Thoracic aorta (tissue), 2 donors: ENCODE measurements at regions not wholly inside any gene's neighbourhood (a gene's known extent, or its start where the extent isn't known, plus 50 kb on each side); places are given as distances from the start of the nearest gene placed in this dataset.

Experiments
- ATAC-seq: fragments of 150-250 bp; one replicate; pipeline ENCODE4 v1.8.0; 2017; ENCODE audit warnings: low read depth; ENCODE audit not compliant: insufficient number of reproducible peaks, low FRiP score
- DNase-seq: peaks from one replicate; pipeline ENCODE4 v3.0.0-alpha.2; 2020; ENCODE audit warnings: low spot score
- H3K27ac ChIP-seq, 2 donors: fragments of 200-600 bp; sonication (generic); 1 replicate in 1 of 2; 2 replicates in 1 of 2; pipeline ENCODE4 v1.5.1; 2016; ENCODE audit warnings: mild to moderate bottlenecking in 2 of 2, moderate library complexity in 2 of 2
- H3K27me3 ChIP-seq: fragments of 200-600 bp; sonication (generic); replicated peaks from 2 replicates; pipeline ENCODE4 v1.6.0; 2016; ENCODE audit warnings: mild to moderate bottlenecking; ENCODE audit not compliant: insufficient read depth
- H3K36me3 ChIP-seq: fragments of 200-600 bp; sonication (generic); one replicate; pipeline ENCODE4 v1.5.1; 2016
- H3K4me1 ChIP-seq, 2 donors: fragments of 200-600 bp; sonication (generic); 1 replicate in 1 of 2; 2 replicates in 1 of 2; pipeline versions ENCODE4 v1.5.1 to v1.6.0; 2016; ENCODE audit warnings: low read depth in 2 of 2, mild to moderate bottlenecking in 1 of 2; ENCODE audit not compliant: control insufficient read depth in 1 of 2
- H3K4me3 ChIP-seq: fragments of 200-600 bp; sonication (generic); 2 replicates; pipeline ENCODE4 v1.5.1; 2016; ENCODE audit warnings: mild to moderate bottlenecking
- H3K9me3 ChIP-seq: fragments of 200-600 bp; sonication (generic); 2 replicates; pipeline ENCODE4 v1.5.1; 2016
- TF ChIP-seq, protein P1 (sequence below): fragments of 200-600 bp; sonication (generic); IDR thresholded peaks from one replicate; pipeline ENCODE4 v1.5.1; 2019; ENCODE audit warnings: antibody characterized with exemption

DNA sequence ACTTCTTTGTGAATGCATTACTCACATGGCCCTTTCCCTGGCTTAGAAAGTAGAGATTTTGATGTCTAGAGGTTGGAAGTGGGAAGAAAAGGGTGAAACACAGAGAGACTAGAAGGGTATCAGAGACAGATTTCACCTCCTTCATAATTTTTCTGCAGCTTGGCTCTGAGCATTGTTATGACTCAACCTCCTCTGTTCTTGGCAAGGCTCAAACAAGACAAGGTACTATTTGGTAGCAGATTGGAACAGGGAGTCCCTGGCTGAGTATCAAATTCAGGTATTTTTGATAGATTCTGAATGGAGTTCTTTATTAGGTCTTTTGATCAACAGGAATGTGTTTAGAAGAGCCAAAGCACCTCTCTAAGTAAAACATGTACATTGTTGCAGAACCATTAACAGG is 146.3 kb upstream of the CHRDL1 start:
- no peaks in the 10 kb centered on the region for H3K9me3 ChIP-seq
- no peaks in the 10 kb centered on the region for H3K27me3 ChIP-seq
- TF ChIP-seq, protein P1, sequence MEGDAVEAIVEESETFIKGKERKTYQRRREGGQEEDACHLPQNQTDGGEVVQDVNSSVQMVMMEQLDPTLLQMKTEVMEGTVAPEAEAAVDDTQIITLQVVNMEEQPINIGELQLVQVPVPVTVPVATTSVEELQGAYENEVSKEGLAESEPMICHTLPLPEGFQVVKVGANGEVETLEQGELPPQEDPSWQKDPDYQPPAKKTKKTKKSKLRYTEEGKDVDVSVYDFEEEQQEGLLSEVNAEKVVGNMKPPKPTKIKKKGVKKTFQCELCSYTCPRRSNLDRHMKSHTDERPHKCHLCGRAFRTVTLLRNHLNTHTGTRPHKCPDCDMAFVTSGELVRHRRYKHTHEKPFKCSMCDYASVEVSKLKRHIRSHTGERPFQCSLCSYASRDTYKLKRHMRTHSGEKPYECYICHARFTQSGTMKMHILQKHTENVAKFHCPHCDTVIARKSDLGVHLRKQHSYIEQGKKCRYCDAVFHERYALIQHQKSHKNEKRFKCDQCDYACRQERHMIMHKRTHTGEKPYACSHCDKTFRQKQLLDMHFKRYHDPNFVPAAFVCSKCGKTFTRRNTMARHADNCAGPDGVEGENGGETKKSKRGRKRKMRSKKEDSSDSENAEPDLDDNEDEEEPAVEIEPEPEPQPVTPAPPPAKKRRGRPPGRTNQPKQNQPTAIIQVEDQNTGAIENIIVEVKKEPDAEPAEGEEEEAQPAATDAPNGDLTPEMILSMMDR: no peak
- H3K4me1 ChIP-seq: no peaks in the 10 kb centered on the region
- no peaks in the 10 kb centered on the region for H3K36me3 ChIP-seq
- ATAC-seq (no peak), DNase-seq (no peak)
- H3K4me3 ChIP-seq: no peak overlapping the region
- no peak overlapping the region for H3K27ac ChIP-seq

DNA sequence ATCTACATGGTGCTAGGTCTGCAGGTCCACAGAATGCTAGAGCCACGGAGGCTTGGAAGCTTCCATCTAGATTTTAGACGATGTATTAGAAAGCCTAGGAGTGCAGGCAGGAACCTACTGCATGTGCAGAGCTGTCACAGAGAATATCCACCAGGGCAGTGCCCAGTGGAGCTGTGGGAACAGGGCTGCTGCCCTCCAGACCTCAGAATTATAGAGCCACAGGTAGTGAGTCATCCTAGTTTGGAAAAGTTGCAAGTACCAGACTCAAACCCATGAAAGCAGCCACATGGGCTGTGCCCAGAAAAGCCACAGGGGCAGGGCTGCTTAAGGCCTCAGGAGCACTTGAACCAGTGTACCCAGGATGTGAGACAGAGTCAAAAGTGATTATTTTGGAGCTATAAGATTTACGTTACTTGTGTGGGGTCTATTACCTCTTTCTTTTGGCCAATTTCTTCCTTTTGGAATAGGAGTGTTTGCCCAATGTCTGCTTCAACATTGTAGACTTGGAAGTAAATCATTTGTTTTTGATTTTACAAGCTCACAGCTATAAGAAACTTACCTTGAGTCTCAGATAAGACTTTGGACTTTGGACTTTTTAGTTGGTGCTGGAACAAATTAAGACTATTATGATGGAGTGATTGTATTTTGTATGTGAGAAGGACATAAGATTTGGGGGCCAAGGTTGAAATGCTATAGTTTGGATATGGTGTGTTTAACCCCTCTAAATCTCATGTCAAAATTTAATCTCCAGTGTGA is 143.5 kb upstream of the CHRDL1 start:
- no peaks in the 10 kb centered on the region for H3K36me3 ChIP-seq
- no peak for DNase-seq
- TF ChIP-seq, protein P1: no peak
- H3K4me3 ChIP-seq: no peak overlapping the region
- no peaks in the 10 kb centered on the region for H3K9me3 ChIP-seq
- H3K4me1 ChIP-seq: no peaks in the 10 kb centered on the region
- H3K27me3 ChIP-seq: no peaks in the 10 kb centered on the region
- H3K27ac ChIP-seq: no peak overlapping the region
- ATAC-seq: no peak

DNA sequence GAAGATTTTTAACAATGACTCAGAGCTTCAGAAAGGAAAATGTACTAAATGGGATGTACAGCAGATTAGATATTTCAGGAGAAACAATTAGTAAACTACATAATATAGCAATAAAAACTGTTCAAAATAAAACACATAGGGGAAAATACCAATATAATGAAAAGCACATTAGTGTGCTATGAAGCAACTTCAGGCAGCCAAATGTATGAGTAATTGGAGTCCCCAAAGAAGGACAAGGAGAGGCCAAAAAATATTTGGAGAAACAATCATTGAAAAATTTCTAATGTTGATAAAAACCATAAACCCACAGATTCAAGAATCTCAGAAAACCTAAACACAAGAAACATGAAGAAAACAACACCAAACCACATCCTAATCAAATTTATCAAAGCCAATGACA is 129.3 kb upstream of the CHRDL1 start:
- no peak overlapping the region for H3K27ac ChIP-seq
- no peaks in the 10 kb centered on the region for H3K27me3 ChIP-seq
- no peaks in the 10 kb centered on the region for H3K36me3 ChIP-seq
- DNase-seq (no peak), ATAC-seq (no peak)
- H3K4me3 ChIP-seq: no peak overlapping the region
- no peaks in the 10 kb centered on the region for H3K9me3 ChIP-seq
- no peaks in the 10 kb centered on the region for H3K4me1 ChIP-seq
- TF ChIP-seq, protein P1: no peak

- H3K4me3 ChIP-seq: no peak overlapping the region
- H3K9me3 ChIP-seq: no peaks in the 10 kb centered on the region
- TF ChIP-seq, protein P1: no peak
- H3K27ac ChIP-seq: no peak overlapping the region
- DNase-seq (no peak), ATAC-seq (no peak)
- H3K36me3 ChIP-seq: no peaks in the 10 kb centered on the region
- H3K27me3 ChIP-seq: no peaks in the 10 kb centered on the region
- no peaks in the 10 kb centered on the region for H3K4me1 ChIP-seq
These were observed 125.4 kb upstream of the CHRDL1 start for GRCh38 chrX:110920991-110921390.

DNA sequence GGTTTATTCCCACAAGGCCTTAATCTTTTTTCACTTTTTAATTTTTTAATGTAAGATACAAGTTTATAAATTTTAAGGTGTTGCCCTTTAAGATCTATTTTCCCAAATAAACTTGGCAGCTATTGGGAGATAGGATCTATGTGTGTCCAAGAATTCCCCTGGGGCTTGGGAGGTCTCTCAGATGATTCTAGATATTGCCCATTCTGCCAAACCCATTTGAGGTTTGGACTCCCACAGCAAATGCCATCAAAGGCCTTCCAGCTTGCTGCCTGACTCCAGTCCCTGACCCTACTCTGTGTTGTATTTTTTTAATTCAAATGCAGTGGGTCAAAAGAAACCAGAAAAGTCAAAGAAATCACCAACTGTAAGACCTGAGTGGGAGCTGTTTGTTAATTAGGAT is 120.0 kb upstream of the CHRDL1 start:
- Histone ChIP-seq H3K36me3 (no peaks in the 10 kb centered on the region), H3K27ac (no peak overlapping the region), H3K9me3 (no peaks in the 10 kb centered on the region), H3K27me3 (no peaks in the 10 kb centered on the region), H3K4me3 (no peak overlapping the region), H3K4me1 (no peaks in the 10 kb centered on the region)
- DNase-seq (no peak), ATAC-seq (no peak)
- TF ChIP-seq, protein P1: no peak
